ENCODE measurements at regions not wholly inside any gene's neighbourhood (a gene's known extent, or its start where the extent isn't known, plus 50 kb on each side); places are given as distances from the start of the nearest gene placed in this dataset.

GRCh38 chr3:66577426-66578203, 76.8 kb upstream of the LRIG1 start:
- H3K36me3 ChIP-seq (ENCODE audit: control insufficient read depth in 2 of 2, extremely low read depth in 1 of 2, insufficient read depth in 2 of 2, low read length in 2 of 2): no peaks in the 10 kb centered on the region
- DNase-seq (ENCODE audit: low read depth, low spot score): no peak
- no peak overlapping the region for H2AFZ ChIP-seq (ENCODE audit: low read depth, low read length)
- no peak for FAIRE-seq
- no TSS peak for BruUV-seq (replicated peaks)
- H3K27me3 ChIP-seq (ENCODE audit: control insufficient read depth in 2 of 2, insufficient read depth in 2 of 2, low read length in 2 of 2): peaks cover 0 to 6% of the 10 kb centered on the region in 2 experiments
- H3K9ac ChIP-seq (replicated peaks; ENCODE audit: extremely low read depth, insufficient read depth, low read length): no peak overlapping the region
- no peak for TF ChIP-seq MAX (IDR thresholded peaks at IDR 0.05; ENCODE audit: insufficient read depth, insufficient read length)
- TF ChIP-seq EZH2 (IDR thresholded peaks at IDR 0.05; ENCODE audit: borderline replicate concordance, low read depth, low read length, severe bottlenecking): no peak
- TF ChIP-seq FOS (IDR thresholded peaks at IDR 0.05; ENCODE audit: borderline replicate concordance, insufficient read depth, low read length): no peak
- no peak for TF ChIP-seq GATA2 (IDR thresholded peaks at IDR 0.05; ENCODE audit: insufficient read depth, insufficient read length, low read depth, low read length)
- TF ChIP-seq, protein P1, sequence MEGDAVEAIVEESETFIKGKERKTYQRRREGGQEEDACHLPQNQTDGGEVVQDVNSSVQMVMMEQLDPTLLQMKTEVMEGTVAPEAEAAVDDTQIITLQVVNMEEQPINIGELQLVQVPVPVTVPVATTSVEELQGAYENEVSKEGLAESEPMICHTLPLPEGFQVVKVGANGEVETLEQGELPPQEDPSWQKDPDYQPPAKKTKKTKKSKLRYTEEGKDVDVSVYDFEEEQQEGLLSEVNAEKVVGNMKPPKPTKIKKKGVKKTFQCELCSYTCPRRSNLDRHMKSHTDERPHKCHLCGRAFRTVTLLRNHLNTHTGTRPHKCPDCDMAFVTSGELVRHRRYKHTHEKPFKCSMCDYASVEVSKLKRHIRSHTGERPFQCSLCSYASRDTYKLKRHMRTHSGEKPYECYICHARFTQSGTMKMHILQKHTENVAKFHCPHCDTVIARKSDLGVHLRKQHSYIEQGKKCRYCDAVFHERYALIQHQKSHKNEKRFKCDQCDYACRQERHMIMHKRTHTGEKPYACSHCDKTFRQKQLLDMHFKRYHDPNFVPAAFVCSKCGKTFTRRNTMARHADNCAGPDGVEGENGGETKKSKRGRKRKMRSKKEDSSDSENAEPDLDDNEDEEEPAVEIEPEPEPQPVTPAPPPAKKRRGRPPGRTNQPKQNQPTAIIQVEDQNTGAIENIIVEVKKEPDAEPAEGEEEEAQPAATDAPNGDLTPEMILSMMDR (IDR thresholded peaks at IDR 0.05; ENCODE audit: extremely low read depth in 1 of 2, insufficient read depth in 1 of 2, low read depth in 1 of 2, low read length in 2 of 2): no peak
- no peak for TF ChIP-seq JUN (IDR thresholded peaks at IDR 0.05; ENCODE audit: borderline replicate concordance, insufficient read depth, insufficient read length, low read depth)
- no peak for TF ChIP-seq POLR2AphosphoS5 (IDR thresholded peaks at IDR 0.05; ENCODE audit: insufficient read depth, low read depth, low read length)
- TF ChIP-seq POLR2A (IDR thresholded peaks at IDR 0.05; ENCODE audit: low read depth, low read length): no peak
- TF ChIP-seq MYC (IDR thresholded peaks at IDR 0.05; ENCODE audit: low read depth, low read length): no peak
- H3K4me3 ChIP-seq (replicated peaks in 1 of 3; ENCODE audit: insufficient read depth in 1 of 3, low read depth in 1 of 3, low read length in 3 of 3): no peak overlapping the region
- no peaks in the 10 kb centered on the region for H3K9me1 ChIP-seq (replicated peaks; ENCODE audit: control insufficient read depth, extremely low read depth, insufficient read depth, low read length)
- H3K4me2 ChIP-seq (ENCODE audit: insufficient read depth, low read length): no peak overlapping the region
- ChIA-PET POLR2A (no interaction called here), CTCF (interaction anchor here (1.1 kb wide), 1 partner anchor 11 kb away, joined by 3 read pairs; no protein-coding TSS in a partner anchor)
- H3K27ac ChIP-seq (ENCODE audit: insufficient read depth, low read depth, low read length): no peak overlapping the region
- intact Hi-C loops (cut with micrococcal nuclease) (no loop called here), dilution Hi-C loops (cut with MboI; ENCODE audit: extremely low pct_ligation_motif_present, low sequenced_read_pairs) (no loop called here)
- H3K9me3 ChIP-seq (replicated peaks; ENCODE audit: control insufficient read depth, insufficient read depth, low read length): no peaks in the 10 kb centered on the region
- H4K20me1 ChIP-seq (replicated peaks; ENCODE audit: control insufficient read depth, extremely low read depth, insufficient read depth, low read length): no peaks in the 10 kb centered on the region
- H3K79me2 ChIP-seq (ENCODE audit: control insufficient read depth, insufficient read depth, low read length): no peaks in the 10 kb centered on the region
- H3K4me1 ChIP-seq (ENCODE audit: control insufficient read depth, extremely low read depth, insufficient read depth, low read length): no peaks in the 10 kb centered on the region

Data from endothelial cell of umbilical vein (primary cell).